ENCODE measurements at regions not wholly inside any gene's neighbourhood (a gene's known extent, or its start where the extent isn't known, plus 50 kb on each side); places are given as distances from the start of the nearest gene placed in this dataset.
A peak's percentile ranks its signal among the peaks of the same experiment; 100 is the strongest.

- peak; percentile 53; the same call in 1 of the 2 replicates for TF ChIP-seq SKIL (CRISPR knock-in tag; IDR thresholded peaks at IDR 0.05; ENCODE audit: borderline replicate concordance)
- peak; percentile 83 for TF ChIP-seq POGZ (CRISPR knock-in tag; IDR thresholded peaks at IDR 0.05)
- no peak for TF ChIP-seq FIP1L1 (IDR thresholded peaks at IDR 0.05; ENCODE audit: borderline replicate concordance, insufficient read depth, low read depth, low read length)
- 0 out of 2 replicates have a peak, but pooled peaks have one; percentile 89 for TF ChIP-seq SP140L (CRISPR knock-in tag; IDR thresholded peaks at IDR 0.05; ENCODE audit: borderline replicate concordance)
- no peak for TF ChIP-seq ZNF10 (CRISPR knock-in tag; IDR thresholded peaks at IDR 0.05; ENCODE audit: borderline replicate concordance, low read depth)
- TF ChIP-seq ZNF234 (CRISPR knock-in tag; conservative IDR thresholded peaks at IDR 0.05): no peak
- TF ChIP-seq ZFYVE20 (CRISPR knock-in tag; IDR thresholded peaks at IDR 0.05; ENCODE audit: borderline replicate concordance, low read depth): no peak
- no peak for TF ChIP-seq TMF1 (CRISPR knock-in tag; IDR thresholded peaks at IDR 0.05; ENCODE audit: low read depth)
- peak; percentile 19 for TF ChIP-seq ZNF205 (CRISPR knock-in tag; IDR thresholded peaks at IDR 0.05)
- no peak for TF ChIP-seq PLSCR1 (CRISPR knock-in tag; IDR thresholded peaks at IDR 0.05; ENCODE audit: borderline replicate concordance)
- TF ChIP-seq ZNF879 (CRISPR knock-in tag; IDR thresholded peaks at IDR 0.05): no peak
- no peak for TF ChIP-seq ZNF235 (CRISPR knock-in tag; IDR thresholded peaks at IDR 0.05; ENCODE audit: borderline replicate concordance)
- no peak for TF ChIP-seq ZNF790 (CRISPR knock-in tag; IDR thresholded peaks at IDR 0.05; ENCODE audit: borderline replicate concordance)
- no peak for TF ChIP-seq ZNF180 (CRISPR knock-in tag; IDR thresholded peaks at IDR 0.05; ENCODE audit: borderline replicate concordance, low read depth)
- TF ChIP-seq POLR2AphosphoS2 (IDR thresholded peaks at IDR 0.05; ENCODE audit: low read depth, low read length): no peak
- TF ChIP-seq ATF1 (CRISPR knock-in tag; IDR thresholded peaks at IDR 0.05): no peak
- no peak for TF ChIP-seq HNRNPH1 (optimal IDR thresholded peaks at IDR 0.05; ENCODE audit: low read depth, low read length)
- TF ChIP-seq MED1 (CRISPR knock-in tag; IDR thresholded peaks at IDR 0.05): peak; percentile 95
- no peak for TF ChIP-seq ZUFSP (CRISPR knock-in tag; IDR thresholded peaks at IDR 0.05; ENCODE audit: borderline replicate concordance)
- TF ChIP-seq MTF2 (CRISPR knock-in tag; IDR thresholded peaks at IDR 0.05; ENCODE audit: borderline replicate concordance): no peak
- TF ChIP-seq MTA1 (CRISPR knock-in tag; IDR thresholded peaks at IDR 0.05; ENCODE audit: borderline replicate concordance): no peak
- TF ChIP-seq SP1 (IDR thresholded peaks at IDR 0.05): no peak
- no peak for TF ChIP-seq SP1 (CRISPR knock-in tag; IDR thresholded peaks at IDR 0.05)
- TF ChIP-seq ZNF569 (CRISPR knock-in tag; IDR thresholded peaks at IDR 0.05; ENCODE audit: borderline replicate concordance): no peak
- peak; percentile 53; the same call in 1 of the 2 replicates for TF ChIP-seq ZMYM3 (CRISPR knock-in tag; IDR thresholded peaks at IDR 0.05)
- TF ChIP-seq NFIC (IDR thresholded peaks at IDR 0.05; ENCODE audit: low read length): peak; percentile 97
- TF ChIP-seq ZNF737 (CRISPR knock-in tag; IDR thresholded peaks at IDR 0.05; ENCODE audit: borderline replicate concordance): no peak
- TF ChIP-seq MLLT10 (CRISPR knock-in tag; IDR thresholded peaks at IDR 0.05): no peak
Observed at GRCh38 chr5:143506836-143507552, 103.5 kb upstream of the NR3C1 start (continued).

All from HepG2 (cell line).